CD4-positive, alpha-beta T cell treated with Interleukin-21 for 1 hour (primary cell): ENCODE measurements at regions not wholly inside any gene's neighbourhood (a gene's known extent, or its start where the extent isn't known, plus 50 kb on each side); places are given as distances from the start of the nearest gene placed in this dataset.
"Not testable (repeated sequence)": the region's sequence is repeated elsewhere in the genome, so short reads cannot be mapped to it uniquely, and the experiment has no call there.

Experiments
- DNase-seq: peaks from one replicate; pipeline ENCODE4 v3.0.0-alpha.2; 2020

DNA sequence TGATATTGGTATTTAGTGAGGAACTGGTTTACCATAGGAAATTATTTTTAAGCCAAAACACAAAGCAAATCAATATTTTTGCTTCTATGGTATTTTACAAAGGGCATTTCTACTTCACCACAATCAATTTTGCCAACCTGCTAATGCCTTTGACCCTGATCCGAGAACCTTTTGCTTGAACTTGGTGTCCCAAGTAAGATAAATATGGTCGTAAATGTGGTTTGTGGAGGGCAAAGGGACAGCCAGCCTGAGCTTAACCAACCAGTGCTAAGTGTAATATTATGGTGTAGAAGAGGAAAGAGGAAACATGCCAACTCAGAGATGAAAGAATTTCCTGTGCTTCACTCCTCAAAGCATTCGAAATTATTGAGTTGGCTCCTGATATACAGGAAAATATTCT is 148.4 kb downstream of the C3orf38 start:
- DNase-seq = no peak

- no peak for DNase-seq
Measured at GRCh38 chr3:88301273-88301995, 151.7 kb downstream of the C3orf38 start.

DNA sequence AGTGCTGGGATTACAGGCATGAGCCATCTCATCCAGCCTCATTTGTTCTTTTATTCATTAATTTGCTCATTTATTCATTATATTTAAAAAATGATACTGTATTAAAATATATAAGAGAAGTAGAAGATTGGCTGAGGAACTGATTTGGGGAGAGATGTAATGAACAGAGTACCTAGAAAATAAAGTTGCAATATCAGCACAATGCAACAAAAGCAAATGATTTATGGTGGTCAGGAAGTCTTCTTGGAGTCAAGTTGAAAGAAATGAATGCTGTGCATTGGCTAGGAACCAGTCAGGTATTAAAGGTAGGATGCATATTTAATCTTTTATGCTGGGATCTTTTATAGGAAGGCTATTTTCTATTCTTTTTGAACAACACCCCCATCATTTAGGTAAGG is 152.2 kb downstream of the C3orf38 start:
- no peak for DNase-seq

DNA sequence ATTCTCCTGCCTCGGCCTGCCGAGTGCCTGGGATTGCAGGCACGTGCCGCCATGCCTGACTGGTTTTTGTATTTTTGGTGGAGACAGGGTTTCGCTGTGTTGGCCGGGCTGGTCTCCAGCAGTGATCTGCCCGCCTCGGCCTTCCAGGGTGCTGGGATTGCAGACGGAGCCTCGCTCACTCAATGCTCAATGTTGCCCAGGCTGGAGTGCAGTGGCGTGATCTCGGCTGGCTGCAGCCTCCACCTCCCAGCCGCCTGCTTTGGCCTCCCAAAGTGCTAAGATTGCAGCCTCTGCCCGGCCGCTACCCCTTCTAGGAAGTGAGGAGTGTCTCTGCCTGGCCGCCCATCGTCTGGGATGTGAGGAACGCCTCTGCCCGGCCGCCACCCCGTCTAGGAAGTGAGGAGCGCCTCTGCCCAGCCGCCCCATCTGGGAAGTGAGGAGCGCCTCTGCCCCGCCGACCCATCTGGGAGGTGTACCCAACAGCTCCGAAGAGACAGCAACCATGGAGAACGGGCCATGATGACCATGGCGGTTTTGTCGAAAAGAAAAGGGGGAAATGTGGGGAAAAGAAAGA is 153.7 kb downstream of the C3orf38 start:
- not testable (repeated sequence) for DNase-seq

DNA sequence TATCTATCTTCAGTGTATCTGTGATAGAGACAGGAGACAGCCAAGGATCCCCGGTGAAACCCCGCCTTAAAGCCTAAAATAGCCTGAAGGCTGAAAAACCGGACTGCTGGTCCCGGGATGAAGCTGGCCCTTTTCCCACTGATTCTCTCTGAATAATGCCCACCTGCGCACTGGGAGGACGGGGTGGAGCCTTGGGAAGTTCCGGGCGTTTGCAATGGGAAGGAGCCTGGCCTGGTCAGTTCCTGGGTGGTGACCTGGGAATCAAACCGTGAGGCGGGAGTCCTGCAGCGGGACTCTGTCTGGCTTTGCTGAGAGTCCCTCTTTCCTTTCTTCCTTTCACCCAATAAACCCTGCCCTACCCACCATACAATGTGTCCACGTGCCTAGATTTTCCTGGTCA is 157.9 kb downstream of the C3orf38 start:
- no peak for DNase-seq

DNA sequence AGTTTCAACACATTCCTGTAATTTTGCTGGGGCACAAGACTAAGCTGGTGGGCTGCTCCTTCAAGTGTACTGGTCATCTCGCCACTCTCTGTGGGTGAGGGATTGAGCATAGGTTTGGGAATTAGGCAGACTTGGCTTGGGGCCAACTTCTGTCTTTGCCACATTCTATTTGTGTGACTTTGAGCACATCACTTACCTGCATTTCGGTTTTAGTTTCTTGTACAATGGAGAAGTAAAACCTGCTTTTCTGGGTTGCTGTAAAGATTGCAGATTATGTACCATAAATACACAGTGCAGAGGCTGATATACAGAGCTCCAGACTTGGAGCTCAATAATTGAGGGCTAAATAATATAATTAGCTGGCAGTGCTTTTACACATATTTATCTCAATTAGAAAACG is 162.1 kb downstream of the C3orf38 start:
- no peak for DNase-seq

GRCh38 chr3:88312256-88312655 is 162.5 kb downstream of the C3orf38 start:
- DNase-seq = no peak

GRCh38 chr3:88318067-88318466 is 168.3 kb downstream of the C3orf38 start:
- no peak for DNase-seq

GRCh38 chr3:88321363-88322050 is 171.7 kb downstream of the C3orf38 start:
- no peak for DNase-seq

DNA sequence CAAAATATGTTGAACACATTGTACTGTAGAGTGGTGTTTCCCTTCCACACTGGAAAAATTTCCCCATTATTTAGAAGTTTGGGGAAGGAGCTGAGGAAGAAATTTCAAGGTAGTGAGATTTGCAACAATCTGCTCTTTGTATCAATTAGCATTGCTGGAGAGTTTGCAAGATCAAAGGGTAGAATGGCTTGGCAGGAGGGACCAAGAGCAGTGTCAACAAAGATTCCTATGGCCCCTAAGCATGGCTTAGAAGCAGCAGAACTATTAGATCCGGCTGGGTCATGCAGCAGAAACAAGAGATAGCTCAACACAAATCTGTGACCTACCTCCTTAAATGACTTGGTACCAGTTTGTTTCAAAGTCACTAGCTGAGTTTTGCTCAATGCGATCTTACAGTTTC is 175.0 kb downstream of the C3orf38 start:
- DNase-seq = no peak

DNA sequence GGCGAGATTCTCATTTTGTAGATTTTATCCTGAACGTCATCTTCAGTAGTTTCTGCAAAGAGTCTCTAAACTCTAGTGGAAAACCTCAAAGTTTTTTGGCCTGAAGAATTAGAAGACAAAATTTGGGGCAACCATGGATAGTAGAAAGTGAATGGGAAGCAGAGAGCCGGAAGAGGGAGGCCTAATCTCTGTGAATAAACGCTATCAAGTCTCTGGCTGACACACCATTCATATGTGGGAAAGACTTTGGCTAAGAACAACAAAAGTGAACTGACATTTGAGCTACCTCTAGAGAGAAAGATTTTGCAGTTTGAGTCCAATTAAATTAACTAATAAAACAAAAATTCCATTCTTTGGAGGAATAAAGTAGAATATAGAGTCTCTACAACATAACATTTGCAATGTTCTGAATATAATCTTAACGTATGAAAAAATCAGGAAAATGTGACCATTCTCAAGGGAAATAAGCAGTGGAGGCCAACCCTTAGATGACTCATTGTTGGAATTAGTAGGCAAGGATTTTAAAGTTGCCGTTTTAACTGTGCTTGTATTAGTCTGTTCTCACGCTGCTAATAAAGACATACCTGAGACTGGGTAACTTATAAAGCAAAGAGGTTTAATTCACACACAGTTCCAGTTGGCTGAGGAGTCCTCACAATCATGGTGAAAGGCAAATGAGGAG is 184.6 kb downstream of the C3orf38 start:
- no peak for DNase-seq

GRCh38 chr3:88336894-88337293 is 187.1 kb downstream of the C3orf38 start:
- no peak for DNase-seq

DNA sequence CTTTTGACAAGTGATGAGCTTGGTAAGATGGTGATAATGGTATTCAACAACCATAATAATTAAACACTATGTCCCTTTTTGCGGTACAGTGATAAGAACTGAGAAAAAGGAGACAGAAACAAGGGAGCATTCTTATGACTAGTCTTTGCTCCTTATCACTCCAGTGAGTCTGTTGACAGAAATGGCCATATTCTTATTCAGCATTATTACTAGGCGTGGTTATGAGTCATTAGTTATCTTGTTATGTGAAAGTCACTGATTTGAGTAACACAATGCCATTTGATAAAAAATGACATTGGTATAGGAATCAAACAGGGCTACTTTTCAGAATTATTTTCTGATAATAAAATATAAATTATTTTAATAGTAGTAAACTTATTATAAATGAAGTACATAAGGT is 193.5 kb downstream of the C3orf38 start:
- DNase-seq = no peak

DNA sequence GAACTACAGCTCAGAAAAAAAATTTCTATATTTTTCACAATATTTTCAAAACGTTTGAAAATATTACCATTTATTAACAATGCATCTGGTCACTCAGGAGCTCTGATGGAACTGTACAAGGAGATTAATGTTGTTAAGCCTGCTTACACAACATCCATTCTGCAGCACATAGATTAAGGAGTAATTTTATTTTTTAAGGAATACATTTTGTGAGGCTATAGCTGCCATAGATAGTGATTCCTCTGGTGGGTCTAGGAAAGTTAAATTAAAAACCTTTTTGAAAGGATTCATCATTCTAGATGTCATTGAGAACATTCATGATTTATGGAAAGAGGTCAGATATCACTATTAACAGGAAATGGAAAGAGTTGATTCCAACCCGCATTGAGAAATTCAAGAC is 196.9 kb downstream of the C3orf38 start:
- DNase-seq = no peak

- DNase-seq = no peak
Measured at GRCh38 chr3:88362428-88362827, 212.7 kb downstream of the C3orf38 start.

DNA sequence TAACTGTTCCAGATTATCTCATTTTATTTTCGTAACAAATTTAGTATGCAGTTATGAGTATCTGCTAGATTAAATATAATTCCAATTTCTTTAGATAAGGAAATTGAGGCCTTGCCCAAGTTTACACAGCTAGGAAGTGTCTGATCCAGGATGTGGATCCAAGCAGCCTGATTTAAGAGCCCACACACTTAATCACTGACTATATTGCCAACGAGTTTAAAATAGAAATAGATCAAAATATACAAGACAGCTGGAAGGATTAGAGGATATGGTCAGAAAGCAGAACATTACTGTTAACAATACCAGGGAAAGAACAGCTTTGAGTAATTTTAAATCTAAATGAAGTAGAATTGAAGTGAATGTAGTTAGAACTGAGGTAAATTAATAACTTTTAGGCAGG is 215.2 kb downstream of the C3orf38 start:
- DNase-seq = no peak

DNA sequence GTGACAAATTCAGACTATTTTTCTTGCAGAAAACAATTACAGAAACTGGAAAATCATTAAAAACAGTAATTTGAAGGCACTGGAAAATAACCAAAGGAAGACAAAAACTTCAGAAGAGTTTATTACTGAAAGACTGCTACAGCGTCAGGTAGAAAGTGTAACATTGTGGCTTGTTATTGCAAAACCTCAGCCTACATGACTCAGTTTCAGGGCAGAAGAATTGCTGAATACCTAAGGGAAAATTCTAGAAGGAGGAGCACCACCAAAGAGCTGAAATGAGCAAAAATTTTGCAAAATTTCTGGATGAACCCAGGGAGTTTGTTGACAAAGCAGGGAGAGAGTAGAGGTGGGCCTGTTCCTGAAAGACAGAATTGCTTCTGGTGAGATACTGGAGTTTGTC is 219.6 kb downstream of the C3orf38 start:
- no peak for DNase-seq

GRCh38 chr3:88369767-88370166 is 220.0 kb downstream of the C3orf38 start:
- DNase-seq = no peak

- no peak for DNase-seq
Measured at GRCh38 chr3:88385090-88385489, 235.3 kb downstream of the C3orf38 start.

DNA sequence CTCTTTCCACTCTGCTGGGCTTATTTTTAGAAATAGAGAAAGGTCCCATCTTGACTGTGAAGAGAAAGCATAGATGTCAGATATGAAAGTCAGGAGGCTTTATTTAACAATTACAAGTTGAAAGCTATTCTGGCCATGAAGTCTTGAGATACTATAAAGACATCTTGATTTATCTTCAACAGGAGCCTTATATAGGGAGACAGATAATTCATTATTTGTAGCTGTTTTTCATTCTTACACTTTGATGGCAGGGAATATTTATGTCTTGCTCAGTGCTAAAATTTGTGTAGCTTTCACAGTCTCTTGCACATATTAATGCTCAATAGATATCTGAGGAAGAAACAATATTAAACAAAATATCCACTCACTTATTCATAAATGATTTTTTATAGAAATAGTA is 248.8 kb downstream of the C3orf38 start:
- DNase-seq = no peak

DNA sequence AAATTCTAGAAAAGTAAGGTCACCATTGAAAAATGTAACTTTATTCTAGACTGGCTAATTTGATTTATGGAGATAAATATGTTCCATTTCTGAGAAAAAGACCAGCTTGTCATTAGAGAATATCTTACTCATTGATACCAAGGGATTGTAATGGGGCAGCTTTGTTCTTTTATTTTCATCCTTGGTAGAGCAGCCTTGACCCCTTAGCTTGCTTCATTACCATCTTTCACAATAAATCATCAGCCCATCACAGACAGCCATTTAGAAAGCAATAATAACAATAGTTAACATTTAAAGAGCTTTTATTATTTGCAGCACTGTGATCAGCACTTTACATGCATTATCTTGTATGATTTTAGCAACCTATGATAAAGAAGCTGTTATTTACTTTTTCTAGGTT is 253.6 kb downstream of the C3orf38 start:
- no peak for DNase-seq

- no peak for DNase-seq
Measured at GRCh38 chr3:88408097-88408496, 258.3 kb downstream of the C3orf38 start.

- DNase-seq = no peak
Measured at GRCh38 chr3:88408935-88409334, 259.2 kb downstream of the C3orf38 start.

DNA sequence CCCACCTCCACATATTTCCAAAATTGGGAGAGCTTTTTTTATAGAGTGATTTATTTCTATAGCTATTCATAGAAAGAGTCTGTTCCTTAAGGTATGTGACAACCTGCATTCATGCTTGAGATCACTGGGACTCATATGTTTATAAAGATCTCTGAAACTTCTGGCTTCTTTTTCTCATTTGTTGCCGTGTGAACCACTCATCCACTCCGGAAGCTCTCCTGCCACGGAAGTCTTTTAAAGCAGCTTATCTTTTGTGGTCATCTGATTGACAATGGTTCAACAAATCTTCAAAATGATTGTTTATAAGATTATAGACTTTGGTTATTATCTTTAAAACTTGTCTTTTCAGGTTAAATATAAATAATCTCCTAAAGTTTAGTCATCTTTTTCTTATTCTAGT is 260.5 kb downstream of the C3orf38 start:
- DNase-seq = peak; percentile 17
